ENCODE measurements at regions not wholly inside any gene's neighbourhood (a gene's known extent, or its start where the extent isn't known, plus 50 kb on each side); places are given as distances from the start of the nearest gene placed in this dataset.

GRCh38 chr3:159657629-159658028, 331.0 kb upstream of the IL12A start:
- TF ChIP-seq CTCF (IDR thresholded peaks at IDR 0.05; ENCODE audit: insufficient read depth, low read length, poor library complexity, severe bottlenecking) (no peak), EZH2phosphoT487 (conservative IDR thresholded peaks at IDR 0.05; ENCODE audit: low read length) (no peak)

Measured in SU-DHL-6 (cell line).